MM.1S (cell line): ENCODE measurements at regions not wholly inside any gene's neighbourhood (a gene's known extent, or its start where the extent isn't known, plus 50 kb on each side); places are given as distances from the start of the nearest gene placed in this dataset.

ENCODE experiments used
- CTCF ChIP-seq: fragments of 300-600 bp; sonication (generic); IDR thresholded peaks from 2 replicates; pipeline ENCODE4 v1.5.1; 2016; ENCODE audit warnings: antibody characterized with exemption, low read length, mixed read lengths
- EZH2 ChIP-seq: fragments of 300-600 bp; sonication (generic); optimal IDR thresholded peaks from 2 replicates; pipeline ENCODE3; 2017; ENCODE audit warnings: low read depth, mild to moderate bottlenecking, antibody characterized with exemption, low read length, mixed read lengths
- EZH2phosphoT487 ChIP-seq: fragments of 300-600 bp; sonication (generic); IDR thresholded peaks from 2 replicates; pipeline ENCODE4 v1.6.1; 2018; ENCODE audit warnings: antibody characterized with exemption, low read length

- TF ChIP-seq CTCF (no peak), EZH2 (no peak), EZH2phosphoT487 (no peak)
Observed at GRCh38 chr7:25763463-25763860, 388.5 kb upstream of the NFE2L3 start.
